ENCODE measurements at regions not wholly inside any gene's neighbourhood (a gene's known extent, or its start where the extent isn't known, plus 50 kb on each side); places are given as distances from the start of the nearest gene placed in this dataset.

DNA sequence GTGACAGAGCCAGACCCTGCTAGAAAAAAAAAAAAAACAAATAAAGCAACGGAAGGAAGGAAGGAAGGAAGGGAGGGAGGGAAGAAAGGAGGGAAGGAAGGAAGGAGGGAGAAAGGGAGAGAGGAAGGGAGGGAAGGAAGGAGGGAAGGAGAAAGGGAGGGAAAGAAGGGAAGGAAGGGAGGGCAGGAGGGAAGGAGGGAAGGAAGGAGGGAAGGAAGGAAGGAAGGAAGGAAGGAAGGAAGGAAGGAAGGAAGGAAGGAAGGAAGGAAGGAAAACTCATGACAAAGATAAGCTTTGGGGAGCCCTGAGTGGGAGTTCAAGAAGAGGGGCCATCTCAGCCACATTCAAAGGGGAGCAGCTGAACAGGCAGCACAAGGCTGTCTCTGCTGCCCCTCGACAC, 124.7 kb upstream of the MGMT start:
- Histone ChIP-seq H4K20me1 (ENCODE audit: insufficient read depth, low read length) (no peaks in the 10 kb centered on the region), H3K9ac (ENCODE audit: insufficient read depth, low read depth, low read length) (no peak overlapping the region), H3K79me2 (ENCODE audit: insufficient read depth, low read length) (no peaks in the 10 kb centered on the region), H3K27me3 (ENCODE audit: control insufficient read depth in 1 of 2, insufficient read depth in 2 of 2, low read length in 2 of 2) (peaks cover 0 to 47% of the 10 kb centered on the region in 2 experiments; a peak in 3 of 5 replicates), H2AFZ (ENCODE audit: low read length) (no peak overlapping the region), H3K9me3 (ENCODE audit: low read length) (no peaks in the 10 kb centered on the region), H3K4me3 (replicated peaks in 1 of 3; ENCODE audit: insufficient read depth in 1 of 3, low read depth in 2 of 3, low read length in 3 of 3) (no peak overlapping the region), H3K27ac (ENCODE audit: extremely low read length, insufficient read depth, low read length) (no peak overlapping the region), H3K36me3 (replicated peaks in 1 of 2; ENCODE audit: control insufficient read depth in 1 of 2, insufficient read depth in 2 of 2, low read length in 2 of 2) (no peaks in the 10 kb centered on the region), H3K4me2 (ENCODE audit: low read depth, low read length) (no peak overlapping the region), H3K4me1 (ENCODE audit: insufficient read depth, low read length) (no peaks in the 10 kb centered on the region)
- POLR2A ChIA-PET: no interaction called here
- DNase-seq (ENCODE audit: low spot score) (no peak), FAIRE-seq (no peak), ATAC-seq (no peak)
- CTCF ChIA-PET (ENCODE audit: low intra/inter-chr PET ratio, low total read pairs): no interaction called here
- intact Hi-C loops (cut with micrococcal nuclease; ENCODE audit: unreplicated experiment): no loop called here
- WGBS (ENCODE audit: low lambda C conversion rate): 3% methylated on average over 2 of the region's 2 CpGs
- TF ChIP-seq HNRNPK (IDR thresholded peaks at IDR 0.05; ENCODE audit: low read depth, low read length, poor library complexity, severe bottlenecking) (peak; percentile 13), ZNF546 (CRISPR knock-in tag; conservative IDR thresholded peaks at IDR 0.05) (no peak)
- in situ Hi-C loops (cut with HindIII; ENCODE audit: extremely low pct_ligation_motif_present, low pct_unique_long_range_greater_than_20kb): no loop called here
- no TSS peak for BruUV-seq (replicated peaks)

DNA sequence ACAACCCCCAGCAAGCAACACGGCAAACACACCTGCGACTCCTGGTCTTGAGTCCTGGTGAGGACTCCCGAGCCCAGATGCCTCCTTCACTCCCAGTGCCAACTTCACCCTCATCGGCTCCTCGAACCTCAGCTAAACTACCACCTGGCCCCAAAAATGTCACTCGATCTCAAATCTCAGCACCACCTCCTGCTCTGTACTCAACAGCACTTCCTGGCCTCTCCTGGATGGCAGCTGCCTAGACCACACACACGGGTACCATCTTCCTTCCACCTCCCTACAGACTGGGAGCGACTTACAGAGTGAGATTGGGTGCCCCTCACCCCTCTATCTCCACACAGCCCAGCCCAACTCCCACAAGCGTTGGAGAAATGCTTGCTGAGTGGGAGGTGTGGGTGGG, 123.9 kb upstream of the MGMT start:
- no peaks in the 10 kb centered on the region for H4K20me1 ChIP-seq (ENCODE audit: insufficient read depth, low read length)
- no peak for DNase-seq (ENCODE audit: low spot score)
- no peak for FAIRE-seq
- no peak overlapping the region for H3K27ac ChIP-seq (ENCODE audit: extremely low read length, insufficient read depth, low read length)
- no peak overlapping the region for H3K4me3 ChIP-seq (replicated peaks in 1 of 3; ENCODE audit: insufficient read depth in 1 of 3, low read depth in 2 of 3, low read length in 3 of 3)
- no TSS peak for BruUV-seq (replicated peaks)
- no peak for ATAC-seq
- intact Hi-C loops (cut with micrococcal nuclease; ENCODE audit: unreplicated experiment): no loop called here
- H3K9me3 ChIP-seq (ENCODE audit: low read length): no peaks in the 10 kb centered on the region
- peaks cover 0 to 48% of the 10 kb centered on the region in 2 experiments; a peak in 3 of 5 replicates for H3K27me3 ChIP-seq (ENCODE audit: control insufficient read depth in 1 of 2, insufficient read depth in 2 of 2, low read length in 2 of 2)
- no peak overlapping the region for H3K9ac ChIP-seq (ENCODE audit: insufficient read depth, low read depth, low read length)
- H3K4me2 ChIP-seq (ENCODE audit: low read depth, low read length): no peak overlapping the region
- no peaks in the 10 kb centered on the region for H3K4me1 ChIP-seq (ENCODE audit: insufficient read depth, low read length)
- ChIA-PET POLR2A (no interaction called here), CTCF (ENCODE audit: low intra/inter-chr PET ratio, low total read pairs) (no interaction called here)
- in situ Hi-C loops (cut with HindIII; ENCODE audit: extremely low pct_ligation_motif_present, low pct_unique_long_range_greater_than_20kb): no loop called here
- H3K79me2 ChIP-seq (ENCODE audit: insufficient read depth, low read length): no peaks in the 10 kb centered on the region
- no peak for TF ChIP-seq REXO4 (CRISPR knock-in tag; IDR thresholded peaks at IDR 0.05; ENCODE audit: borderline replicate concordance)
- TF ChIP-seq, protein P1, sequence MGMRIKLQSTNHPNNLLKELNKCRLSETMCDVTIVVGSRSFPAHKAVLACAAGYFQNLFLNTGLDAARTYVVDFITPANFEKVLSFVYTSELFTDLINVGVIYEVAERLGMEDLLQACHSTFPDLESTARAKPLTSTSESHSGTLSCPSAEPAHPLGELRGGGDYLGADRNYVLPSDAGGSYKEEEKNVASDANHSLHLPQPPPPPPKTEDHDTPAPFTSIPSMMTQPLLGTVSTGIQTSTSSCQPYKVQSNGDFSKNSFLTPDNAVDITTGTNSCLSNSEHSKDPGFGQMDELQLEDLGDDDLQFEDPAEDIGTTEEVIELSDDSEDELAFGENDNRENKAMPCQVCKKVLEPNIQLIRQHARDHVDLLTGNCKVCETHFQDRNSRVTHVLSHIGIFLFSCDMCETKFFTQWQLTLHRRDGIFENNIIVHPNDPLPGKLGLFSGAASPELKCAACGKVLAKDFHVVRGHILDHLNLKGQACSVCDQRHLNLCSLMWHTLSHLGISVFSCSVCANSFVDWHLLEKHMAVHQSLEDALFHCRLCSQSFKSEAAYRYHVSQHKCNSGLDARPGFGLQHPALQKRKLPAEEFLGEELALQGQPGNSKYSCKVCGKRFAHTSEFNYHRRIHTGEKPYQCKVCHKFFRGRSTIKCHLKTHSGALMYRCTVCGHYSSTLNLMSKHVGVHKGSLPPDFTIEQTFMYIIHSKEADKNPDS (CRISPR knock-in tag; IDR thresholded peaks at IDR 0.05): no peak
- TF ChIP-seq ZSCAN25 (CRISPR knock-in tag; IDR thresholded peaks at IDR 0.05): no peak
- TF ChIP-seq, protein P2, sequence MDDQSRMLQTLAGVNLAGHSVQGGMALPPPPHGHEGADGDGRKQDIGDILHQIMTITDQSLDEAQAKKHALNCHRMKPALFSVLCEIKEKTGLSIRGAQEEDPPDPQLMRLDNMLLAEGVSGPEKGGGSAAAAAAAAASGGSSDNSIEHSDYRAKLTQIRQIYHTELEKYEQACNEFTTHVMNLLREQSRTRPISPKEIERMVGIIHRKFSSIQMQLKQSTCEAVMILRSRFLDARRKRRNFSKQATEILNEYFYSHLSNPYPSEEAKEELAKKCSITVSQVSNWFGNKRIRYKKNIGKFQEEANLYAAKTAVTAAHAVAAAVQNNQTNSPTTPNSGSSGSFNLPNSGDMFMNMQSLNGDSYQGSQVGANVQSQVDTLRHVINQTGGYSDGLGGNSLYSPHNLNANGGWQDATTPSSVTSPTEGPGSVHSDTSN (CRISPR knock-in tag; IDR thresholded peaks at IDR 0.05; ENCODE audit: borderline replicate concordance): no peak
- no peak for TF ChIP-seq ZNF260 (CRISPR knock-in tag; IDR thresholded peaks at IDR 0.05; ENCODE audit: borderline replicate concordance, low read depth)
- TF ChIP-seq HCFC1 (IDR thresholded peaks at IDR 0.05; ENCODE audit: low read depth, low read length): no peak
- TF ChIP-seq ZNF660 (CRISPR knock-in tag; IDR thresholded peaks at IDR 0.05; ENCODE audit: borderline replicate concordance, low read depth): no peak
- TF ChIP-seq, protein P3, sequence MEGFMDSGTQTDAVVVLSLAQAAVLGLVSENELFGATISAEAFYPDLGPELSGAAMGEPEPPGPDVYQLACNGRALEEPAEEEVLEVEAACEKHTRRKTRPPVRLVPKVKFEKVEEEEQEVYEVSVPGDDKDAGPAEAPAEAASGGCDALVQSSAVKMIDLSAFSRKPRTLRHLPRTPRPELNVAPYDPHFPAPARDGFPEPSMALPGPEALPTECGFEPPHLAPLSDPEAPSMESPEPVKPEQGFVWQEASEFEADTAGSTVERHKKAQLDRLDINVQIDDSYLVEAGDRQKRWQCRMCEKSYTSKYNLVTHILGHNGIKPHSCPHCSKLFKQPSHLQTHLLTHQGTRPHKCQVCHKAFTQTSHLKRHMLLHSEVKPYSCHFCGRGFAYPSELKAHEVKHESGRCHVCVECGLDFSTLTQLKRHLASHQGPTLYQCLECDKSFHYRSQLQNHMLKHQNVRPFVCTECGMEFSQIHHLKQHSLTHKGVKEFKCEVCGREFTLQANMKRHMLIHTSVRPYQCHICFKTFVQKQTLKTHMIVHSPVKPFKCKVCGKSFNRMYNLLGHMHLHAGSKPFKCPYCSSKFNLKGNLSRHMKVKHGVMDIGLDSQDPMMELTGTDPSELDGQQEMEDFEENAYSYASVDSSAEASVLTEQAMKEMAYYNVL (CRISPR knock-in tag; IDR thresholded peaks at IDR 0.05; ENCODE audit: borderline replicate concordance): no peak
- no peak for TF ChIP-seq ETV6 (CRISPR knock-in tag; conservative IDR thresholded peaks at IDR 0.05)
- no peak for TF ChIP-seq ZNF317 (CRISPR knock-in tag; IDR thresholded peaks at IDR 0.05)
- no peak for TF ChIP-seq ZFP41 (CRISPR knock-in tag; IDR thresholded peaks at IDR 0.05; ENCODE audit: borderline replicate concordance)
- TF ChIP-seq MIXL1 (CRISPR knock-in tag; IDR thresholded peaks at IDR 0.05): no peak
- no peak overlapping the region for H2AFZ ChIP-seq (ENCODE audit: low read length)
- H3K36me3 ChIP-seq (replicated peaks in 1 of 2; ENCODE audit: control insufficient read depth in 1 of 2, insufficient read depth in 2 of 2, low read length in 2 of 2): no peaks in the 10 kb centered on the region
- WGBS (ENCODE audit: low lambda C conversion rate): 8% methylated on average over 7 of the region's 9 CpGs

Measured in HepG2 (cell line).